ENCODE measurements at regions not wholly inside any gene's neighbourhood (a gene's known extent, or its start where the extent isn't known, plus 50 kb on each side); places are given as distances from the start of the nearest gene placed in this dataset.

- TF ChIP-seq, protein P1, sequence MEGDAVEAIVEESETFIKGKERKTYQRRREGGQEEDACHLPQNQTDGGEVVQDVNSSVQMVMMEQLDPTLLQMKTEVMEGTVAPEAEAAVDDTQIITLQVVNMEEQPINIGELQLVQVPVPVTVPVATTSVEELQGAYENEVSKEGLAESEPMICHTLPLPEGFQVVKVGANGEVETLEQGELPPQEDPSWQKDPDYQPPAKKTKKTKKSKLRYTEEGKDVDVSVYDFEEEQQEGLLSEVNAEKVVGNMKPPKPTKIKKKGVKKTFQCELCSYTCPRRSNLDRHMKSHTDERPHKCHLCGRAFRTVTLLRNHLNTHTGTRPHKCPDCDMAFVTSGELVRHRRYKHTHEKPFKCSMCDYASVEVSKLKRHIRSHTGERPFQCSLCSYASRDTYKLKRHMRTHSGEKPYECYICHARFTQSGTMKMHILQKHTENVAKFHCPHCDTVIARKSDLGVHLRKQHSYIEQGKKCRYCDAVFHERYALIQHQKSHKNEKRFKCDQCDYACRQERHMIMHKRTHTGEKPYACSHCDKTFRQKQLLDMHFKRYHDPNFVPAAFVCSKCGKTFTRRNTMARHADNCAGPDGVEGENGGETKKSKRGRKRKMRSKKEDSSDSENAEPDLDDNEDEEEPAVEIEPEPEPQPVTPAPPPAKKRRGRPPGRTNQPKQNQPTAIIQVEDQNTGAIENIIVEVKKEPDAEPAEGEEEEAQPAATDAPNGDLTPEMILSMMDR (IDR thresholded peaks at IDR 0.05; ENCODE audit: insufficient read depth, low read length, missing control alignments): no peak
Observed at GRCh38 chr15:37628507-37628906, 305.9 kb upstream of the TMCO5A start.

DNA sequence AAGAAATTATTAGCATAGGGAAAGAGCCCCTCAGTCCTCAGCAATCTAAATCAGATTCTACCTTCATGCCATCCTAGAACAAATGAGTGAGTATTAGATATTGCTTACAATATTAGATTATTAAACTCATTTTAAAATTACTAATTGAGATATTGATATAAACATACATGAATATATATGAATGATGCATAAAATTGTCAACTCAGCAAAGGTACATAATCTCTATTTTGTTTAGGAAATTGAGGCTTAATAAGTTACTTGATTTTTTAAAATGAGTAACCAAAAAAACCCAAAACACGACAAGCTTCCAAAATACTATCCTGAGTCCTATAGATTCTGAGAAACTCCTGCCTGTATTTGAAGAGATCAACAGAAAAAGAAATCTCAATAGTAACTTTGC, 297.7 kb upstream of the TMCO5A start:
- H3K4me3 ChIP-seq (ENCODE audit: low read depth, low read length): no peak overlapping the region
- ChIA-PET CTCF (interaction anchor here (0.7 kb wide), 1 partner anchor 512 kb away, joined by 3 read pairs; no protein-coding TSS in a partner anchor), POLR2A (no interaction called here)
- TF ChIP-seq, protein P1 (IDR thresholded peaks at IDR 0.05; ENCODE audit: insufficient read depth, low read length, missing control alignments): no peak
- no peak for DNase-seq (ENCODE audit: low read depth, low spot score)

More at GRCh38 chr15:37628507-37628906, 305.9 kb upstream of the TMCO5A start:
- CTCF ChIA-PET: interaction anchor here (0.8 kb wide), 1 partner anchor 252 kb away, joined by 5 read pairs; no protein-coding TSS in a partner anchor
- DNase-seq (ENCODE audit: low read depth, low spot score): no peak
- POLR2A ChIA-PET: no interaction called here
- no peak overlapping the region for H3K4me3 ChIP-seq (ENCODE audit: low read depth, low read length)

DNA sequence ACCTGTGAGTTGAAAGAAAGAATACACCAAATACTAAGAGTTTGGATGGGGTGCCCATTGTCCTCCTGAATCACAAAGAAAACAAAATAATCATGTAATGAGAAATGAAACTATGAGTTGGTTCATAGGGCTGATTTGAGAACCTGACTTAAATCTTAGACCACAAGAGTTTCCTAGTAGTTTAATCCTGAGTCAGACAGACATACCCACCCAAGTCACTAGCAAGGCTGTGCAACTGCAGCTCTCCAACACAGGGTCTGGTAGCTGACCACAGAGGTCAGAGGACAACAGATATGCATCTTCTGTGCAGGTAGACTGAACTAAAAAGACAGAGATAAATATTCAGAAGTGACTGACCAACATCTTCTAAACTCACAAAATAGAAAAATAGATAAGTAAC, 296.3 kb upstream of the TMCO5A start:
- CTCF ChIA-PET: interaction anchor here (0.7 kb wide), 1 partner anchor 243 kb away, joined by 3 read pairs; no protein-coding TSS in a partner anchor
- no peak overlapping the region for H3K4me3 ChIP-seq (ENCODE audit: low read depth, low read length)
- no peak for DNase-seq (ENCODE audit: low read depth, low spot score)
- TF ChIP-seq, protein P1 (IDR thresholded peaks at IDR 0.05; ENCODE audit: insufficient read depth, low read length, missing control alignments): no peak
- POLR2A ChIA-PET: no interaction called here

GRCh38 chr15:37638691-37639090, 295.7 kb upstream of the TMCO5A start:
- TF ChIP-seq, protein P1 (IDR thresholded peaks at IDR 0.05; ENCODE audit: insufficient read depth, low read length, missing control alignments): no peak
- POLR2A ChIA-PET: no interaction called here
- DNase-seq (ENCODE audit: low read depth, low spot score): no peak
- CTCF ChIA-PET: interaction anchor here (0.7 kb wide), 1 partner anchor 243 kb away, joined by 3 read pairs; no protein-coding TSS in a partner anchor
- no peak overlapping the region for H3K4me3 ChIP-seq (ENCODE audit: low read depth, low read length)

DNA sequence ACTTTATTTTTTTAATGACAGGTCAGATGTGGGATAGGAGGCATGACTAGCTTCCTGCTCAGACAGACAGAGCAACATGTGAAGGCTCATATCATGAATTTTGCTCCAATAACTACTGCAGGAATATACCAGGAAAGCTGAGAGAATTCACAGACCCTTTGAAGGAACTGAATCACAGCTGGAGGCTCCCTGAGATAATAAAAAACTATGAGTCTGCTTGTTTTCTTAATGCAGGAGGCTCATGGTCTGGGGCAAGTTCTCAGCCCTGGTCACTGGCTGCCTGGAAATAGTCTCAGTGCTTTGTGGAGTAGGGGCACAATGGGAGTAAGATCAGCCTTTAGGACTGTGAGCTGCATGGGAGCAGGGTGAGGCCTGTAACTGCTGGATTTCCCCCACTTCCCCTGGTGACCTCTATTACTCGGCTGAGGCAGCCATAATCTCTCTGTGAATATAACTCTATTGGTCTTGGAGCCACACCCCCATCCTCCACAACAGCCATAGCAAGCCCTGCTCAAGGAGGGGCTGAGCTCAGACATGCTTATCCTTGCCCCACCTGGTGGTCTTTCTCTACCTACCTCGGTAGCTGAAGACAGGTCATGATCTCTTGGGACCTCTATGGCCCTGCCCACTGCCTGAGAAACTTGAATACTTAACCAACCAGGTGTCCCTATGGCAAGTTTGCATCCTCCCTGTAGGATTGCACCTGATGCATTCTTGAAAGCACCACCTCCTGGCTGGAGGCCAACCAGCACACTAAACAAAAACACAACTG, 281.6 kb upstream of the TMCO5A start:
- no peak for DNase-seq (ENCODE audit: low read depth, low spot score)
- TF ChIP-seq, protein P1 (IDR thresholded peaks at IDR 0.05; ENCODE audit: insufficient read depth, low read length, missing control alignments): no peak
- POLR2A ChIA-PET: no interaction called here
- CTCF ChIA-PET: interaction anchor here (1.0 to 1.1 kb wide), 2 partner anchors 13 to 17 kb away, joined by 3 read pairs; no protein-coding TSS in a partner anchor
- H3K4me3 ChIP-seq (ENCODE audit: low read depth, low read length): no peak overlapping the region

- ChIA-PET POLR2A (no interaction called here), CTCF (interaction anchor here (1.2 kb wide), 1 partner anchor 9 kb away, joined by 3 read pairs; no protein-coding TSS in a partner anchor)
- DNase-seq (ENCODE audit: low read depth, low spot score): no peak
- no peak overlapping the region for H3K4me3 ChIP-seq (ENCODE audit: low read depth, low read length)
- TF ChIP-seq, protein P1 (IDR thresholded peaks at IDR 0.05; ENCODE audit: insufficient read depth, low read length, missing control alignments): no peak
Observed at GRCh38 chr15:37678124-37678523, 256.3 kb upstream of the TMCO5A start.

All from AG04449 (cell line).